GM12865 (cell line): ENCODE measurements at regions not wholly inside any gene's neighbourhood (a gene's known extent, or its start where the extent isn't known, plus 50 kb on each side); places are given as distances from the start of the nearest gene placed in this dataset.

Experiments used
- DNase-seq: peaks from one replicate; pipeline ENCODE4 v3.0.0; 2010; ENCODE audit warnings: low read depth
- H3K4me3 ChIP-seq: 2 replicates; pipeline ENCODE4 v1.5.1; 2011; ENCODE audit warnings: mild to moderate bottlenecking, low read depth, low read length, control low read depth
- TF ChIP-seq, protein P1 (sequence below): IDR thresholded peaks from 2 replicates; pipeline ENCODE4 v1.5.1; 2011; ENCODE audit warnings: low read length, control low read depth, low read depth, inconsistent platforms; ENCODE audit not compliant: insufficient read depth; ENCODE audit errors: missing control alignments

DNA sequence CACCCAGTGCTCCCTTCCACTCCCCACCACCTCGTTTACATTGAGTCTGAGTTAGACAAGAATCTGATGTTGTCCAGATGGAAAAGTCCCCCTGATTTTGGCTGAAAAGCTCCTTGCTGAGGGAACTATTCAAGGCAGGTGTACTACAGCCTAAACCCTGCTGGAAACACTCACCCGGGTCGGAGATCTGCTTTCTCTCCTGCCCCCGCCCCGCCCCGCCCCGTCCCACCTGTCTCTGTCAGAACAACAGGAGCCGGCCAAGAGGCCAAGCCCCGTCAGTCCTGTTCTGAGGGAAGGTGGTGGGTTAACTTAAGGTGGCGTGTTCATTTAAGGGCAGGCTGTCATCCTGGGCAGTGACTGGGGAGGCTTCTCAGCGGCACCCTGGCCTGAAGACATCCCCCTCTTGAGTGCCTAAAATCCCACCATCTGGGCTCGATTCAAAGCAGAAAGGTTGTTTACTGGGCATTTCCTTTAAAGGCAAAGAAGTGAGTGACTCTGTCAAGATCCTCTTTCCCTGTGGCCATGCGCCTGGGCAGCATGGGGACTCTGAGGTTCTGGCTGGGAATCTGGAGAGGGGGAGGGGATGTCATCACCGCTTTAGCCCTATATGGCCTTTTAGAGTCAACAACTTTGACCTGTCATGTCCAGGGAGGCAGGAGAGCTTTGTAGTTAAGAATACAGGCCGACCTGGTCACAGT, 71.1 kb upstream of the NEURL1B start:
- DNase-seq, result no peak
- no peak overlapping the region for H3K4me3 ChIP-seq
- TF ChIP-seq, protein P1, sequence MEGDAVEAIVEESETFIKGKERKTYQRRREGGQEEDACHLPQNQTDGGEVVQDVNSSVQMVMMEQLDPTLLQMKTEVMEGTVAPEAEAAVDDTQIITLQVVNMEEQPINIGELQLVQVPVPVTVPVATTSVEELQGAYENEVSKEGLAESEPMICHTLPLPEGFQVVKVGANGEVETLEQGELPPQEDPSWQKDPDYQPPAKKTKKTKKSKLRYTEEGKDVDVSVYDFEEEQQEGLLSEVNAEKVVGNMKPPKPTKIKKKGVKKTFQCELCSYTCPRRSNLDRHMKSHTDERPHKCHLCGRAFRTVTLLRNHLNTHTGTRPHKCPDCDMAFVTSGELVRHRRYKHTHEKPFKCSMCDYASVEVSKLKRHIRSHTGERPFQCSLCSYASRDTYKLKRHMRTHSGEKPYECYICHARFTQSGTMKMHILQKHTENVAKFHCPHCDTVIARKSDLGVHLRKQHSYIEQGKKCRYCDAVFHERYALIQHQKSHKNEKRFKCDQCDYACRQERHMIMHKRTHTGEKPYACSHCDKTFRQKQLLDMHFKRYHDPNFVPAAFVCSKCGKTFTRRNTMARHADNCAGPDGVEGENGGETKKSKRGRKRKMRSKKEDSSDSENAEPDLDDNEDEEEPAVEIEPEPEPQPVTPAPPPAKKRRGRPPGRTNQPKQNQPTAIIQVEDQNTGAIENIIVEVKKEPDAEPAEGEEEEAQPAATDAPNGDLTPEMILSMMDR, result no peak

- no peak overlapping the region for H3K4me3 ChIP-seq
- no peak for DNase-seq
- TF ChIP-seq, protein P1, result no peak
These were observed 72.7 kb upstream of the NEURL1B start for GRCh38 chr5:172568308-172568910.

DNA sequence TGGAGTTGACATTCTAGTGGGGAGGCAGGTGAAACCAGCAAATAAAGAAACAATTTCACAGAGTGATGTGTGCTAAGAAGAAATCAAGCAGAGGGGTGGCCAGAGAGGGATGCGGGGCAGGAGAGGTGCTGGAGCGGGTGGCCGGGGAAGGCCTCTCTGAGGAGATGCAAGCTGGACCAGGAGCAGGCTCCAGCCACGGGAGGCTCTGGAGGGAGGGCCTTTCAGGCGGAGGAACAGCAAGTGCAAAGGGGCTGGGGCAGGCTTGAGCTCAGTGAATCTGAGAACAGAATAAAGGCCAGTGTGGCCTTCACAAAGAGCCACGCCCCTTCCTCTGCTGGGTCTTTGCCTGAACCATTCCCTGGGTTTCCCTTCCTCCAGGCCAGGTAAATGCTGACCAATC, 73.2 kb upstream of the NEURL1B start:
- DNase-seq, result no peak
- TF ChIP-seq, protein P1, result no peak
- no peak overlapping the region for H3K4me3 ChIP-seq

GRCh38 chr5:172567294-172567693, 73.8 kb upstream of the NEURL1B start:
- H3K4me3 ChIP-seq, result no peak overlapping the region
- DNase-seq, result no peak
- TF ChIP-seq, protein P1, result no peak

DNA sequence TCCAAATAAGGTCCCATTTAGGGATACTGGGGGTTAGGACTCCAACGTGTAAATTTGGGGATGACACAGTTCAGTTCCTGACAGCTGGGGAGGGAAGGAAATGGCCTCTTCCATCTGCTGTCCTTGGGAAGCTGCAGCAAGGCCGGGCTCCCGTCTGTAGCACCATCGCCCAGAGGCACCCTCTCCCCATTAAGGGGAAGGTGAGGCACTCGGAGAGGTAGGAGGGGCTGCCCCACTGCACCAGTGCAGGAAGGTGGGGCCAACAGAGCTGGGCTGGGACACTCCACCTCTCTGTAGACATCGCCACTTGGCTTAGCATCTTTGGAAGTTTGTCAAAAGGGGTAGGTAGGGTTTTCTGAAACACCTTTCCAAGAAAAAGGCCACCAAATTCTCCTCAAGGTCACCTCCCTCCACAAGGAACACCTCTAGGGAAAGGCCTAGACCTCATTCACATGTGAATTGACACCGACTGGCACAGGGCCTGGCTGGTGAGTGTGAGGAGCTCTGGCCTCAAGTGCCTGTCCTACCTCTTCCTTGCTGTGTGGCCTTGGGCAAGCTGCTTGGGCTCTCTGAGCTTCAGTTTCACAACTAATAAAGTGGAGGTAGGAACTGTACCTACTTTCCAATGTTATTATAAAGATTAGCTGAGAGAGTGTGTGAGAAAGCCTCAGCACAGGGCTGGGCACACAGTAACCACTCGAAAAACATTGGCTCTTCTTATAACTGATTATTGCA, 75.0 kb upstream of the NEURL1B start:
- DNase-seq, result no peak
- TF ChIP-seq, protein P1, result no peak
- no peak overlapping the region for H3K4me3 ChIP-seq

DNA sequence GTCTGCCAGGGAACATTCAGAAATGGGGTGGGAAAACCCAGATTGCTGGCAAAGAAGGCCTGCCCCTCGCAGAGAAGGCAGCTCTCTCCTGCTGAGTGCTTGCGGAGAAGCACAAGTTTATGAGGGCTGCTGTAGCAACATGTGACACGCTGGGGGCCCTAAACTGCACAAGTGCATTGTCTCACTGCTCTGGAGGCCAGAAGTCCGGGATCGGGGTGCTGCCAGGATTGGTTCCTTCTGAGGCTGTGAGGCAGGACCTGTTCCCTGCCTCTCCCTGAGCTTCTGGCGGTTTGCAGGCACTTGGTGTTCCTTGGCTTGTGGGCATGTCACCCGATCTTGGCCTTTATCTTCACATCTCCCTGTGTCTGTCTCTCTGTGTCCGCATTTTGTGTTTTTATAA, 75.6 kb upstream of the NEURL1B start:
- DNase-seq, result no peak
- TF ChIP-seq, protein P1, result no peak
- no peak overlapping the region for H3K4me3 ChIP-seq

GRCh38 chr5:172564883-172565282, 76.2 kb upstream of the NEURL1B start:
- TF ChIP-seq, protein P1, result no peak
- no peak for DNase-seq
- no peak overlapping the region for H3K4me3 ChIP-seq
